Right cardiac atrium (tissue), 5 donors: ENCODE measurements at regions not wholly inside any gene's neighbourhood (a gene's known extent, or its start where the extent isn't known, plus 50 kb on each side); places are given as distances from the start of the nearest gene placed in this dataset.
"Not testable (repeated sequence)": the region's sequence is repeated elsewhere in the genome, so short reads cannot be mapped to it uniquely, and the experiment has no call there.

Experiments used
- ATAC-seq, 2 donors: fragments of 200-7000 bp; cut with Tn5 transposase; one replicate each; pipeline versions ENCODE4 v1.8.0 to v1.9.1; 2020; ENCODE audit warnings: moderate library complexity in 2 of 2, mild to moderate bottlenecking in 1 of 2
- DNase-seq, 3 donors: peaks; one replicate each; pipeline ENCODE4 v3.0.0-alpha.2; 2020
- H3K27ac ChIP-seq: one replicate; pipeline ENCODE4 v1.5.1; 2013; ENCODE audit warnings: mild to moderate bottlenecking, low read length, control low read depth, moderate library complexity
- H3K27me3 ChIP-seq: one replicate; pipeline ENCODE4 v1.6.1; 2013; ENCODE audit not compliant: control insufficient read depth, insufficient read depth
- H3K4me1 ChIP-seq: one replicate; pipeline ENCODE4 v1.6.1; 2013; ENCODE audit warnings: low read length; ENCODE audit not compliant: control insufficient read depth, insufficient read depth
- H3K4me3 ChIP-seq: one replicate; pipeline ENCODE4 v1.5.1; 2013; ENCODE audit warnings: low read length, control low read depth
- H3K9me3 ChIP-seq: one replicate; pipeline ENCODE4 v1.6.1; 2013; ENCODE audit warnings: low read length; ENCODE audit not compliant: control insufficient read depth
- WGBS: extraction: QIAGEN DNeasy Blood & Tissue Kit; methylation state at CpG from one replicate; pipeline ENCODE4 v1.1.7; 2013; 5-methylcytosine and 5-hydroxymethylcytosine counted together
- intact Hi-C, 4 donors: fragments of 100-400 bp; cut with DNase I; formaldehyde crosslinking; loops; one replicate each; pipeline versions ENCODE4 v1.11.0 to v1.14.0; 2022 to 2023
- donor health status: healthy with polysubstance abuse.
- donor health status: DM: no; HTN: yes; CAD: no.
- donor health status: DM: no; HTN: no; CAD: no.
- donor health status: DM: no; HTN: yes; CAD: no; lungs with severe emphysema.
- donor health status: DM: yes; HTN: yes; CAD: no.

DNA sequence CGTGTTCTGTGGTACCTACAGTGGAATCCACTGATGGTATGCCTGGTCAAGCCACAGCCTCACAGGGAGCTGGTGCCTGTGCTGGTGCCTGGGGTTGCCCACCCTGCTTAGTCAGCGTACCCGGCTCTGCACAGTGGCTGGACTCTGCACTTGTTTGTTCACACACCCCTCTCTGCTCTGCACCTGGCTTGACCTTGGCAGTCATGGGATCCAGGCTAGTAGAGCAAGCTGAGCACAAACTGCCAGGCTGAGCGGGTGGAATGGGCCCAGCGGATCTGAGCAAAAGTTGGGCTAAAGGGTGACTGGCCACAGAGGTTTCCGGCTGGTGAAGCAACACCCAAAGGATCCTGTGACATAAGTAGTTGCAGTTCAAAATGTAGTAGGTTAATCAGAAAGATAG, 163.5 kb downstream of the CDH19 start:
- Histone ChIP-seq H3K27me3 (no peaks in the 10 kb centered on the region), H3K4me1 (no peaks in the 10 kb centered on the region), H3K4me3 (no peak overlapping the region), H3K27ac (no peak overlapping the region), H3K9me3 (no peaks in the 10 kb centered on the region)
- intact Hi-C loops = no loop called here
- WGBS = 78% methylated on average over 6 of the region's 6 CpGs
- DNase-seq (peak in 2 of 3 donors; percentile 23 to 30), ATAC-seq (no peak)

DNA sequence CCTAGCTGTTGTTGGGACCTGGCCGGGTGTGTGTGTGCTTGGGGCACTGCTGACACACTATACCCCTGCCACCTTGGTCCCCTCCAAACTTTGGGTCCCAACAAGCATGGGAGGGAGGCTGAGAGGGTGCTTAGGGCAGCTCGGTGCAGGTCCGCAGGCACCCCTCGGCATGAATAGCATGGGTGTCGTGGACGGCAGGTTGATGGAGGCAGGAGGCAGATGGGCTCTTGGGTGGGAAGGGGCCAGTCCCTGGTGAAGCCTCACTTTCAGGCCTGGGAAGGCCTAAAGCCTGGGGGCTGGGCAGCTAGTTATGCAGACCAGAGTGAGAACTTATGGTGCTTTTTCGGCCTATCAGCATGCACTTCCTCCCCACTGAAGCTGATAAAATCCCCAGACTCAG, 164.2 kb downstream of the CDH19 start:
- intact Hi-C loops = no loop called here
- H3K27me3 ChIP-seq = no peaks in the 10 kb centered on the region
- H3K27ac ChIP-seq = no peak overlapping the region
- ATAC-seq (no peak), DNase-seq (peak in 1 of 3 donors; percentile 16)
- H3K4me1 ChIP-seq = no peaks in the 10 kb centered on the region
- H3K4me3 ChIP-seq = no peak overlapping the region
- H3K9me3 ChIP-seq = no peaks in the 10 kb centered on the region
- WGBS = 92% methylated on average over 7 of the region's 7 CpGs

DNA sequence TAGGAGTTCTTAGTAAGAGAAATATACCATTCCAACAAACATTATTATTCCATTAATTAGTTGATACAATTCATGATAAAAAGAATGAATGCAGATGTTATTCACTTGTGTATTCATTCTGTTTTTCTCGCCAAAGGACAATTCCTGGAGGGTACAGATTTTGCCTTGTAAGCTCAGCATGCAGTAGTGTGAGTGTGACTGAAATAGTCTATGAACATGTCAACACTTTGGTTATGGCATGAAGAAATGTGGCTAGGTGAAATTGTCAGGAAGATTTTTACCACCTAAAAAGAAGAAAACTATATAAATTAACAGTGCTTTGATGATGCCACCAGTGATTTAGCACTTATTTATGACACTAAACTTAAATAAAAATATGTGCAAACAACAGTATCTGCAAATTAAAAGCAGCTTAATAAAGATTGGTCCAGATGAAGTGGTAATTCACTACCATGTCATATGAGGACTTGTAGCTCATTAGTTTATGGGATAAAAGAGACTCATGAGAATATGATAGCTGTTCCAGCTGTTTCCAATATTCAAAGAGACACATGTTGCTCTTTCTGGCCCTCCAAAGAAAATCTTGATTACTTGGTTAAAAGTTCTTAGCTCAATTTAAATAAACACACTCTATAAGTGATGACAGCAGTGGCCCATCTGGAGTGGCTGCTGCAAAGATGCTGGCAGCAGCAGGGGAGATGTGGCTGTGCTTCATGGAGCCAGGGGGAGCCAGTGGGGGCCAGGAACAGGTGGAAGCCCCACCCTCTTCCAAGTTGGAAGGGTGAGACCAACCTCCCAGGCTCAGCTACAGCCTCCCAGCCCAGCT, 165.0 kb downstream of the CDH19 start:
- Histone ChIP-seq H3K4me1 (no peaks in the 10 kb centered on the region), H3K4me3 (no peak overlapping the region), H3K27me3 (no peaks in the 10 kb centered on the region), H3K9me3 (no peaks in the 10 kb centered on the region), H3K27ac (no peak overlapping the region)
- whole genome bisulfite sequencing = 37% methylated on average over 1 of the region's 1 CpG
- intact Hi-C loops = no loop called here
- ATAC-seq (no peak), DNase-seq (no peak)

DNA sequence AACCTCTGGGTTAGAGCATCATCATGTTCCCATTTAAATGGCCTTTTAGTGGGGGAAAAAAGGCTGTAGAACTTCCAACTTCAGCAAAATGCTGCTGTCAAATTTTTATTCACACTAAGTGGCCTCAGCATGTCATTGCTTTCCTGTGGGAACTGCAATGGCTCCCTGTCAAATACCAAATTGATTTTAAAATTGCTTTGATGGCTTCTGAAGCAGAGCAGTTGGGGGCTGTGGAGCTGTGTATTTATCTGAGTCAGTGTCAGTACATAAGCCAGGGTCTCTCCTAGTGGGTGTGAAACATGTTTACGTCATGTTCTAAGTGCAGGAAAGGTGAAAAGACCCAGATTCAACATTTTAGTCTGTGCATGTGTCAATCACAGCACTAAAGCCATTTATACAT, 171.3 kb downstream of the CDH19 start:
- no peak for DNase-seq
- Histone ChIP-seq H3K27ac (no peak overlapping the region), H3K4me3 (no peak overlapping the region), H3K9me3 (no peaks in the 10 kb centered on the region), H3K4me1 (no peaks in the 10 kb centered on the region), H3K27me3 (no peaks in the 10 kb centered on the region)
- 58% methylated on average over 1 of the region's 1 CpG for WGBS
- ATAC-seq = no peak
- intact Hi-C loops = no loop called here

DNA sequence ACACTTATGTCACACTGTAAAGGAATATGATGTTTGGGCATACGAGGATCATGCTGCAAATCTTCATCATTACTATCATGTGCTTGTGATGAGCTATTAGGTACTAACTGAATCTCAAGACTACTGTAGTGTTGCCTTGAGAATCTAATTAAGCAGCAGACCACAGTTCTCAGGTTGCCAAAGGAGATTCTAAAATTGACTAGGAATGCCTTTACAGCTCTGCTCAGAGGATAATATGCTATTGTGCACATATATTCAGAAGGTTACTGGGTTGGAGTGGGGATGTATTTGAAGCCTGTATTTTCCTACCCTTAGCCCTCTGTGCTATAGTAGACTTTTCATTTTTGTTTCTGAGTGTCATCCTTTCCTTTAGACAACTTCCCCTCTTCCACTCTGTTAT, 175.1 kb downstream of the CDH19 start:
- intact Hi-C loops = no loop called here
- no peaks in the 10 kb centered on the region for H3K27me3 ChIP-seq
- DNase-seq = no peak
- H3K27ac ChIP-seq = no peak overlapping the region
- no peak overlapping the region for H3K4me3 ChIP-seq
- 77% methylated on average over 1 of the region's 1 CpG for WGBS
- no peak for ATAC-seq
- H3K9me3 ChIP-seq = no peaks in the 10 kb centered on the region
- no peaks in the 10 kb centered on the region for H3K4me1 ChIP-seq

DNA sequence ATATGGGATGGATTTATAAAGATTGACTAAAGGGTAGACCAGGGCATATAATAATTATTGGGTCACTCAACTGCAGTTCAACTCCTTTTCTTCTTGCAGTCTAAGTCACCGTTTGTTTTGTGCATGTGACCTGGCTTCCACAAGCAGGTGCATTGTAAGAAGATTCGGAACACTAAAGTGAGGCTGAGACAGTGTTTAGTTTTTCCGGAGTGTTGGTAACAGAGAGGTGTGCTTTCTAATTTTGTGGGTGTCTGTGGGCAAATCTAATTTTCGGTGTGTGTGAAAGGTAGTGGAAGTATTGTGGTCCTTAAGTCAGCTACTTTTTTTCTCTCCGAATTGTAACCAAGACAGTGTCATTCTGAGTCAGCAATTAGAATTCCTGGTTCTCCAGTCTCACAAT, 184.5 kb downstream of the CDH19 start:
- ATAC-seq = no peak

DNA sequence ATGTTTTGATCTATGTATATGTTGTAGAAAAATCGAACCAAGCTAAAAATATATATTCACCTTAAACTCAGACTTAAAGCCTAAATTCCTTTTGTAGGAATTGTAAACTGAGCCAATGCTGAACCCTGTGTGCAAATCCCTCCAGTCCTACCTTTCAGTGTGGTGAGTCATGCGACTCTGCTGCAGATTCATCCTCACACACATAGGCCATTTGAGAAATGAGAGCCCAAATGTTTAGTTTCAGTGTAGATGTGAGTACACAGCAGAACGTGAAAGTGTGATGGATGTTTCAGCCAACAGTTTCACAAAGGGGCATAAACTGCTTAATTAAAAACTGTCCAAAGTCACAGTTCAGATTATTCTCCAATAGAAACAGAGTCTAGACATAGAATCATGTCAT, 193.2 kb downstream of the CDH19 start:
- no peaks in the 10 kb centered on the region for H3K4me1 ChIP-seq
- no peaks in the 10 kb centered on the region for H3K9me3 ChIP-seq
- no peak overlapping the region for H3K4me3 ChIP-seq
- H3K27me3 ChIP-seq = no peaks in the 10 kb centered on the region
- DNase-seq (no peak), ATAC-seq (no peak)
- H3K27ac ChIP-seq = no peak overlapping the region
- 69% methylated on average over 3 of the region's 3 CpGs for WGBS
- intact Hi-C loops = no loop called here

More for the DNA sequence above, 184.5 kb downstream of the CDH19 start:
- no peaks in the 10 kb centered on the region for H3K9me3 ChIP-seq
- no peak overlapping the region for H3K4me3 ChIP-seq
- no peak overlapping the region for H3K27ac ChIP-seq
- H3K4me1 ChIP-seq = no peaks in the 10 kb centered on the region
- no peaks in the 10 kb centered on the region for H3K27me3 ChIP-seq
- WGBS = 88% methylated on average over 5 of the region's 5 CpGs
- DNase-seq = no peak
- intact Hi-C loops = no loop called here

DNA sequence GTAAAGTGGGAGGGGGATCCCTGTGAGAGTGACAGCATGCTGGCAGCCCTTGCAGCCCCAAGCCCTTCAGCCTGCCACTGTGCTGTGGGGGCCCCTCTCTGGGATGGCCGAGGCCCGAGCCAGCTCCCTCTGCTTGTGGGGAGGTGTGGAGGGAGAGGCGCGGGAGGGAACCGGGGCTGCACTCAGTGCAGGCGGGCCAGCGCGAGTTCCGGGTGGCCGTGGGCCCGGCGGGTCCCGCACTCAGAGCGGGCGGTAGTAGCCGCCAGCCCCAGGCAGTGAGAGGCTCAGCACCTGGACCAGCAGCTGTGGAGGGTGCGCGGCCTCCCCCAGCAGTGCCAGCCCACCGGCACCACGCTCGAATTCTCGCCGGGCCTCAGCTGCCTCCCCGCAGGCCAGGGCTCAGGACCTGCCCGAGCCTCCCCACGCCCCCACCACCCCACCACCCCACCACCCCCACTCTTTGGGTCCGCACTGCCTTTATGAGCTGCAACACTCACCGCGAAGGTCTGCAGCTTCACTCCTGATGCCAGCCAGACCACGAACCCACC, 208.1 kb downstream of the CDH19 start:
- intact Hi-C loops = no loop called here
- no peak for ATAC-seq

DNA sequence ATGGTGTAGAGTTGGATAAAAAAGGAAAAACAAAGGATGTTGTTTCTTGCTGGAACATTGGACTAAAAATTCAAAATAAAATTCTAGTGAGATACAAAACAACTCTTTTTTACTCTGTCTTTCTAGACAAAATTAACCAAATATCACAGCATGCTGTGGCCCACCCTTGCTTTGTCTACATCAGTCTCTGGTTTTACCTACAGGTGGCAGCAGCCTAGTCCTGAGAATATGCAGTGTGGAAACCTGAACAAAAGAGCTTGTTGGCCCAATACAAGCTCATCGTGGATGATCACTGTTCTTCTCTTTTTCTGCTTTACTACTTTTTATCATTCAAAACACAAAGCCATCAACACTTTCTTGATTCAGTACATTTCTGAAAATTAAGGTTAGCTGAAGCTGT, 210.4 kb downstream of the CDH19 start:
- H3K27me3 ChIP-seq = no peaks in the 10 kb centered on the region
- WGBS = 68% methylated on average over 1 of the region's 1 CpG
- H3K4me1 ChIP-seq = no peaks in the 10 kb centered on the region
- no peaks in the 10 kb centered on the region for H3K9me3 ChIP-seq
- H3K4me3 ChIP-seq = no peak overlapping the region
- DNase-seq (no peak), ATAC-seq (no peak)
- intact Hi-C loops = no loop called here
- H3K27ac ChIP-seq = no peak overlapping the region

More for the DNA sequence above, 208.1 kb downstream of the CDH19 start:
- no peaks in the 10 kb centered on the region for H3K9me3 ChIP-seq
- no peaks in the 10 kb centered on the region for H3K4me1 ChIP-seq
- no peak overlapping the region for H3K27ac ChIP-seq
- no peaks in the 10 kb centered on the region for H3K27me3 ChIP-seq
- H3K4me3 ChIP-seq = no peak overlapping the region
- peak in 2 of 3 donors; percentile 26 to 37 for DNase-seq
- 93% methylated on average over 29 of the region's 30 CpGs for WGBS

DNA sequence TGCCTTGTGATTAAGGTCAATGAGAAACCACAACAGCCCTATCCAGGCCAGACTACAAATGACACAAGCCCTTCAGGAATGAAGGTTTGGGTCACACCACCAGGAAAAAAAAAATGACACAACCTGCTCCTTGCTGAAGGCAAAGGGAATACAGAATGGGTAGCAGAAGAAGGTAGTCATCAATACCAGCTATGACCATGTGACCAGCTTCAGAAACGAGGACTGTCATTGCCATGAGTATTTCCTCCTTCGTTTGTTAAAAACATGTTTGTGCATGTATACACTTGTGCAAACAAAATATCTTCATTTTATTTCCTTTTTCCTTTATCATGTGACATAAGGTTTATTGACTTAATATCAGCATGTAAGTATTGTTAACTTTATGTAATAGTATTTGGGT, 226.6 kb downstream of the CDH19 start:
- intact Hi-C loops = no loop called here
- no peak for DNase-seq
- no peaks in the 10 kb centered on the region for H3K4me1 ChIP-seq
- peaks cover 1% of the 10 kb centered on the region for H3K9me3 ChIP-seq
- H3K4me3 ChIP-seq = no peak overlapping the region
- no peak overlapping the region for H3K27ac ChIP-seq
- no peak for ATAC-seq
- WGBS = 72% methylated on average over 2 of the region's 2 CpGs
- H3K27me3 ChIP-seq = no peaks in the 10 kb centered on the region

DNA sequence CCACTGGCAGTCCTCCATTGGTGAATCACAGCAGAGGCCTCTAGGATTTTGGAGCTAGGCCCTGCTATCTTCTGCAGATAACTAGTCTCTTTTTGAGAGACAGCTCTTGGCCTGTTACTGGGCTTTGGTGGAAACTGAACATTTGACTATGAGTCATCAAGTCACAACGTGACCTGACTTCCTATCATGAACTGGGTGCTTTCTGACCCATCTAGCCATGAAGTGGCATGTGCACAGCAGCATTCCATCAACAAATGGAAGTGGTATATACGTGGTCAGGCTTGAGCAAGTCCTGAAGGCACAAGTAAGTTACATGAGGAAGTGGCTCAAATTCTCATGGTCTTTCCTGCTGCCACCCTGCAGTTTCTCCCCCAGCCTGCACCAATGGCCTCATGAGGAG, 228.5 kb downstream of the CDH19 start:
- H3K4me1 ChIP-seq, DNase-seq, H3K9me3 ChIP-seq, H3K27me3 ChIP-seq, H3K27ac ChIP-seq, intact Hi-C loops, ATAC-seq, H3K4me3 ChIP-seq: not testable (repeated sequence)
- 47% methylated on average over 2 of the region's 2 CpGs for WGBS
